ENCODE measurements at regions not wholly inside any gene's neighbourhood (a gene's known extent, or its start where the extent isn't known, plus 50 kb on each side); places are given as distances from the start of the nearest gene placed in this dataset.
A peak's percentile ranks its signal among the peaks of the same experiment; 100 is the strongest.

DNA sequence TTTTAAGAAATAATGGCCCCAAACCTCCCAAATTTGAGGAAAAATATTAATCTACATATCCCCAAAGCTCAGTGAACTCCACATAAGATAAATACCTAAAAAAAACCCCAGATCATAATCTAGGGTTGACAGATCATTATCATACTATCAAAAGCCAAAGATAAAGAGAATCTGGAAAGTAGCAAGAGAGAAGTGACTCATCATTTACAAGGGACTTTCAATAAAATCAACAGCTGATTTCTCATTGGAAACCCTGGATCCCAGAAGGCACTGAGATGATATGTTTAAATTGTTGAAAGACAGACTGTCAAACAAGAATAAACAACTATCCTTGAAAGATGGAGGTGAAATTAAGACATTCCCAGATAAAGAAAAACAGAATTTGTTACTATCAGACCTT lies 199.3 kb downstream of the KCNRG start:
- no peak overlapping the region for H3K27ac ChIP-seq
- intact Hi-C loops (cut with DNase I), result no loop called here
- H3K4me1 ChIP-seq, result no peaks in the 10 kb centered on the region
- no peak overlapping the region for H3K4me3 ChIP-seq
- no peaks in the 10 kb centered on the region for H3K27me3 ChIP-seq
- no peaks in the 10 kb centered on the region for H3K36me3 ChIP-seq (replicated peaks in 1 of 2; ENCODE audit: insufficient read depth in 1 of 2, low read depth in 2 of 2)
- TF ChIP-seq CTCF (IDR thresholded peaks at IDR 0.05) (no peak), POLR2A (IDR thresholded peaks at IDR 0.05) (no peak)
- peaks cover 0 to 10% (median 0%) of the 10 kb centered on the region in 3 donors for H3K9me3 ChIP-seq
- DNase-seq, result no peak
- no peak for ATAC-seq

DNA sequence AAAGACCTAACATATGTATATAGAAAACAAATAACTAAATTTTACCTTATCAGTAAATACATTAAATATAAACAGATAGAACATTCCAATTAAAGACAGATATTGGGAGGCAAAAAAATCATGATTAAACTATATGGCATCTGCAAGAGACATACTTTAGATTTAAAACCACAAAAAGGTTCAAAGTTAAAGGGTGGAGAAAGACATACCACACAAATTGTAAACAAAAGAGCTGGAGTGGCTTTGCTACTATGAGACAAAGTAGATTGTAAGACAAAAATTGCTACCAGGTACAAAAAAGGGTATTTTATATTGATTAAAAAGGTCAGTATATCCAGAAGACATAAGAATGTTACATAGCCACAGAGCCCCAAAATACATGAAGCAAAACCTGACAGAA lies 200.2 kb downstream of the KCNRG start:
- TF ChIP-seq CTCF (IDR thresholded peaks at IDR 0.05) (no peak), POLR2A (IDR thresholded peaks at IDR 0.05) (no peak)
- H3K27me3 ChIP-seq, result no peaks in the 10 kb centered on the region
- no peaks in the 10 kb centered on the region for H3K4me1 ChIP-seq
- no peaks in the 10 kb centered on the region for H3K36me3 ChIP-seq (replicated peaks in 1 of 2; ENCODE audit: insufficient read depth in 1 of 2, low read depth in 2 of 2)
- H3K9me3 ChIP-seq, result peaks cover 0 to 10% (median 0%) of the 10 kb centered on the region in 3 donors
- no peak overlapping the region for H3K27ac ChIP-seq
- H3K4me3 ChIP-seq, result no peak overlapping the region
- ATAC-seq (no peak), DNase-seq (no peak)
- intact Hi-C loops (cut with DNase I), result no loop called here

DNA sequence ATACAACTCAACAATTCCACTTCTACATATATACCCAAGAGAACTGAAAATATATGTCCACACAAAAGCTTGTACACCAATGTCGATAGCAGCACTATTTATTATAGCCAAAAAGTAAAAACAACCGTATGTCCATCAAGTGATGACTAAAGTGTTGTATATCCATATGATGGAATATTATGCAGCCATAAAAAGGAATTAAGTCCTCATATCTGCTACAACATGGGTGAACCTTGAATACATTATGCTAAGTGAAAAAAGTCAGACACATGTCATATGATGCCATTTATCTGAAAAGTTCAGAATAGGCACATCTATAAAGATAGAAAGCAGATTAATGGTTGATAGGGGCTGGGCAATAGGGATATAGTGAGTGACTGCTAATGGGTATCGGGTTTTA lies 204.5 kb downstream of the KCNRG start:
- WGBS, 2 donors, result 78 to 87% methylated on average over 3 of the region's 3 CpGs
- H3K27me3 ChIP-seq, result no peaks in the 10 kb centered on the region
- no peaks in the 10 kb centered on the region for H3K36me3 ChIP-seq (replicated peaks in 1 of 2; ENCODE audit: insufficient read depth in 1 of 2, low read depth in 2 of 2)
- H3K4me3 ChIP-seq, result no peak overlapping the region
- DNase-seq (no peak), ATAC-seq (no peak)
- TF ChIP-seq POLR2A (IDR thresholded peaks at IDR 0.05) (no peak), CTCF (IDR thresholded peaks at IDR 0.05) (no peak)
- H3K27ac ChIP-seq, result no peak overlapping the region
- intact Hi-C loops (cut with DNase I), result no loop called here
- peaks cover 0 to 5% (median 0%) of the 10 kb centered on the region in 3 donors for H3K9me3 ChIP-seq
- peaks cover 9% of the 10 kb centered on the region for H3K4me1 ChIP-seq

- intact Hi-C loops (cut with DNase I), result no loop called here
- no peak overlapping the region for H3K27ac ChIP-seq
- no peak for TF ChIP-seq CTCF (IDR thresholded peaks at IDR 0.05)
- TF ChIP-seq POLR2A (IDR thresholded peaks at IDR 0.05), result no peak
- DNase-seq, result no peak
- no peak for ATAC-seq
- no peak overlapping the region for H3K4me3 ChIP-seq
- peaks cover 9% of the 10 kb centered on the region for H3K4me1 ChIP-seq
- H3K27me3 ChIP-seq, result no peaks in the 10 kb centered on the region
- WGBS, 2 donors, result 68 to 77% methylated on average over 4 of the region's 4 CpGs
- no peaks in the 10 kb centered on the region for H3K36me3 ChIP-seq (replicated peaks in 1 of 2; ENCODE audit: insufficient read depth in 1 of 2, low read depth in 2 of 2)
- peaks cover 0 to 5% (median 0%) of the 10 kb centered on the region in 3 donors for H3K9me3 ChIP-seq
These were observed 205.7 kb downstream of the KCNRG start for GRCh38 chr13:50220938-50221337.

DNA sequence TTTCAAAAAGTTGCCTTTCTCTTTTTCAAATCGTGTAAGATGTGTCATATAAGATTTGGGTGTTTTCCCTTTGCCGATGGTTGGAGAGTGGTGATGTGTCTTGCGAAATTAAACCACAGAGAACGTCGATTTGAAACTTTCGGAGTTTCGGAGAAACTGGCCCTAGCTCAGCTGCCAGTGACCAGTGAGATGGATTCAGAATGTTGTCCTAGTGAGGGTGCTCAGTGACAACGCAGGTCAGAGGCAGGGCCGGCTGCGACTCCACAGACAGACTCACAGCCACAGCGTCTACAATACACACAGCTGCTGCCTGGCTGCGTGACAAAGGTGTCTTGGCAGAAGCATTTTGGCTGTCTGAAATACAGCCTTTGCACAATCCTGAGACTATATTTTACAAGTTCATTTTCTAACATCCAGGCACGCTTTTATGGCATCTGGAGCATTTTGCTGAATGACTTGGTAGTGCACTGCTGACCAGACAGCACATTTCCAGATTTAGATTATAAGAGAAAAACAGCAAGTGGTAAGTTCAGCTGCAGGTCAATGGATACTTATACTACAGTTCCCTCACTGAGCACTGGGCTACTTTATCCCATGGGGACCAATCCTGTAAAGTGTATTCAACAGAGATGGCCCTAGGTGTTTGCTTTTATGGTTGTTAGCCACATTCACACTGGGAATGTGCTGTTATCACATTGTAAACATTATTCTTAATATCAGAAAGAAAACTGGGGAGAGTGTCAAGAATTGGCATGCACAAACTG lies 207.5 kb downstream of the KCNRG start:
- Histone ChIP-seq H3K4me1 (peaks cover 9% of the 10 kb centered on the region), H3K27ac (peak overlapping the region in 3 of 4 donors; percentile 12 to 52 (median 24)), H3K9me3 (no peaks in the 10 kb centered on the region), H3K36me3 (replicated peaks in 1 of 2; ENCODE audit: insufficient read depth in 1 of 2, low read depth in 2 of 2) (no peaks in the 10 kb centered on the region), H3K4me3 (no peak overlapping the region), H3K27me3 (no peaks in the 10 kb centered on the region)
- peak; percentile 48 to 74 (median 63) for DNase-seq
- TF ChIP-seq CTCF (IDR thresholded peaks at IDR 0.05), result no peak
- no peak for TF ChIP-seq POLR2A (IDR thresholded peaks at IDR 0.05)
- intact Hi-C loops (cut with DNase I), result no loop called here
- WGBS, 2 donors, result 21 to 22% methylated on average over 11 to 13 of the region's 13 CpGs
- ATAC-seq, result peak; percentile 74

Measured in body of pancreas (tissue), 4 donors.